PC-9 (cell line): ENCODE measurements at regions not wholly inside any gene's neighbourhood (a gene's known extent, or its start where the extent isn't known, plus 50 kb on each side); places are given as distances from the start of the nearest gene placed in this dataset.

Experiments used
- BruUV-seq: library from RNA; stranded (reverse); fragments of 400-500 nt; replicated peaks from 2 replicates; lab custom pipeline; 2021; lab: Mats Ljungman, UMichigan
- CTCF ChIA-PET: fragments of 300-600 bp; sonication (Branson Sonifier 250); formaldehyde crosslinking; loops from one replicate; lab custom pipeline; 2022; ENCODE audit warnings: antibody characterized with exemption; lab: Charles Lee
- POLR2A ChIA-PET: fragments of 300-600 bp; sonication (Branson Sonifier 250); formaldehyde crosslinking; loops from one replicate; lab custom pipeline; 2022; ENCODE audit warnings: antibody characterized with exemption; ENCODE audit not compliant: unreplicated experiment; lab: Charles Lee
- DNase-seq, 2 experiments: peaks; one replicate each; pipeline versions ENCODE4 v3.0.0 to v3.0.0-alpha.2; 2015 to 2022; ENCODE audit warnings: mixed read lengths in 1 of 2
- H2AFZ ChIP-seq: fragments of 200-600 bp; sonication (generic); 2 replicates; pipeline ENCODE4 v1.8.1; 2017; ENCODE audit warnings: antibody characterized with exemption
- H3F3A ChIP-seq: fragments of 200-600 bp; sonication (generic); 2 replicates; pipeline ENCODE4 v1.8.1; 2017; ENCODE audit warnings: antibody characterized with exemption, mild to moderate bottlenecking, low read depth; ENCODE audit not compliant: insufficient read depth
- H3K27ac ChIP-seq: fragments of 200-600 bp; sonication (generic); 2 replicates; pipeline ENCODE4 v1.6.1; 2016; ENCODE audit warnings: mixed run types
- H3K27me3 ChIP-seq: fragments of 200-600 bp; sonication (generic); 2 replicates; pipeline ENCODE4 v1.6.1; 2016; ENCODE audit warnings: low read depth, mixed run types; ENCODE audit not compliant: insufficient read depth
- H3K36me3 ChIP-seq: fragments of 200-600 bp; sonication (generic); 2 replicates; pipeline ENCODE4 v1.6.1; 2016; ENCODE audit warnings: low read depth, mixed run types
- H3K4me1 ChIP-seq: fragments of 200-600 bp; sonication (generic); replicated peaks from 2 replicates; pipeline ENCODE4 v1.6.1; 2016; ENCODE audit warnings: mixed run types; ENCODE audit not compliant: insufficient read depth
- H3K4me2 ChIP-seq: fragments of 200-600 bp; sonication (generic); 2 replicates; pipeline ENCODE4 v1.6.1; 2017; ENCODE audit warnings: mixed run types
- H3K4me3 ChIP-seq: fragments of 200-600 bp; sonication (generic); 2 replicates; pipeline ENCODE4 v1.6.1; 2016; ENCODE audit warnings: mixed run types
- H3K79me2 ChIP-seq: fragments of 200-600 bp; sonication (generic); 2 replicates; pipeline ENCODE4 v1.6.1; 2017; ENCODE audit warnings: low read depth, mixed run types
- H3K9me2 ChIP-seq: fragments of 200-600 bp; sonication (generic); 2 replicates; pipeline ENCODE4 v1.8.1; 2017; ENCODE audit warnings: mild to moderate bottlenecking; ENCODE audit not compliant: insufficient read depth
- H3K9me3 ChIP-seq: fragments of 200-600 bp; sonication (generic); 2 replicates; pipeline ENCODE4 v1.8.1; 2016; ENCODE audit warnings: low read depth; ENCODE audit not compliant: insufficient read depth
- H4K20me1 ChIP-seq: fragments of 200-600 bp; sonication (generic); 2 replicates; pipeline ENCODE4 v1.8.1; 2017; ENCODE audit not compliant: insufficient read depth
- EZH2 ChIP-seq: fragments of 200-600 bp; sonication (generic); IDR thresholded peaks from 2 replicates; pipeline ENCODE4 v1.8.0; 2017; ENCODE audit warnings: antibody characterized with exemption, low read depth
- intact Hi-C: fragments of 100-400 bp; cut with micrococcal nuclease; formaldehyde crosslinking; loops from one replicate; pipeline ENCODE4 v1.10.0; 2022; ENCODE audit not compliant: unreplicated experiment
- TF ChIP-seq, protein P1 (sequence below): fragments of 200-600 bp; sonication (generic); conservative IDR thresholded peaks from 2 replicates; pipeline ENCODE4 v1.6.1; 2017; ENCODE audit warnings: mixed run types, antibody characterized with exemption, mild to moderate bottlenecking, moderate library complexity

DNA sequence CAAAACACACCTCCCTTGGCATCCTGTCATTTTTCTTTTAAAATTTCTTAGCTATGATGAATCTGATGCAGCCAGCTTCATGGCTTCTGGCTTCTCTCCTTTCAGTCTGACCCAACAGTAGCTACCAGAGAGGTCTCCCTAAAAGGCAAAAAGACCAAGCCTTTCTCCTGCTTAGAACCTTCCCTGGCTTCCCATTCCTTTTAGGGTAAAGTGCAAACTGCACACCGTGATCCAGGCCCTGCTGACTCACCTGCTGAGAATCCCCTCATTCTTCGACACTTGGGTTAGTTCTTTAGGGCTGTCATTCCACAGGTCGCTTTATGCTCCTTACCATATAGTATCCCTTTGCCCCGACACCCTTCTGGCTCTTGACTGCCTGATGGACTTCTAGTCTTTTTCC lies 362.4 kb downstream of the MIAT start:
- peak overlapping the region; percentile 60 for H3K4me2 ChIP-seq
- intact Hi-C loops: no loop called here
- H3K27me3 ChIP-seq: no peaks in the 10 kb centered on the region
- DNase-seq: peak in 1 of 2 experiments; percentile 63
- H4K20me1 ChIP-seq: no peaks in the 10 kb centered on the region
- no peaks in the 10 kb centered on the region for H3K36me3 ChIP-seq
- H3K79me2 ChIP-seq: no peaks in the 10 kb centered on the region
- H3K4me1 ChIP-seq: peaks cover 21% of the 10 kb centered on the region
- no TSS peak for BruUV-seq
- TF ChIP-seq, protein P1, sequence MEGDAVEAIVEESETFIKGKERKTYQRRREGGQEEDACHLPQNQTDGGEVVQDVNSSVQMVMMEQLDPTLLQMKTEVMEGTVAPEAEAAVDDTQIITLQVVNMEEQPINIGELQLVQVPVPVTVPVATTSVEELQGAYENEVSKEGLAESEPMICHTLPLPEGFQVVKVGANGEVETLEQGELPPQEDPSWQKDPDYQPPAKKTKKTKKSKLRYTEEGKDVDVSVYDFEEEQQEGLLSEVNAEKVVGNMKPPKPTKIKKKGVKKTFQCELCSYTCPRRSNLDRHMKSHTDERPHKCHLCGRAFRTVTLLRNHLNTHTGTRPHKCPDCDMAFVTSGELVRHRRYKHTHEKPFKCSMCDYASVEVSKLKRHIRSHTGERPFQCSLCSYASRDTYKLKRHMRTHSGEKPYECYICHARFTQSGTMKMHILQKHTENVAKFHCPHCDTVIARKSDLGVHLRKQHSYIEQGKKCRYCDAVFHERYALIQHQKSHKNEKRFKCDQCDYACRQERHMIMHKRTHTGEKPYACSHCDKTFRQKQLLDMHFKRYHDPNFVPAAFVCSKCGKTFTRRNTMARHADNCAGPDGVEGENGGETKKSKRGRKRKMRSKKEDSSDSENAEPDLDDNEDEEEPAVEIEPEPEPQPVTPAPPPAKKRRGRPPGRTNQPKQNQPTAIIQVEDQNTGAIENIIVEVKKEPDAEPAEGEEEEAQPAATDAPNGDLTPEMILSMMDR: no peak
- TF ChIP-seq EZH2: no peak
- H3K9me2 ChIP-seq: no peaks in the 10 kb centered on the region
- no peak overlapping the region for H2AFZ ChIP-seq
- H3K4me3 ChIP-seq: no peak overlapping the region
- POLR2A ChIA-PET: no interaction called here
- H3K9me3 ChIP-seq: no peaks in the 10 kb centered on the region
- CTCF ChIA-PET: no interaction called here
- H3F3A ChIP-seq: no peaks in the 10 kb centered on the region
- H3K27ac ChIP-seq: peak overlapping the region; percentile 61

DNA sequence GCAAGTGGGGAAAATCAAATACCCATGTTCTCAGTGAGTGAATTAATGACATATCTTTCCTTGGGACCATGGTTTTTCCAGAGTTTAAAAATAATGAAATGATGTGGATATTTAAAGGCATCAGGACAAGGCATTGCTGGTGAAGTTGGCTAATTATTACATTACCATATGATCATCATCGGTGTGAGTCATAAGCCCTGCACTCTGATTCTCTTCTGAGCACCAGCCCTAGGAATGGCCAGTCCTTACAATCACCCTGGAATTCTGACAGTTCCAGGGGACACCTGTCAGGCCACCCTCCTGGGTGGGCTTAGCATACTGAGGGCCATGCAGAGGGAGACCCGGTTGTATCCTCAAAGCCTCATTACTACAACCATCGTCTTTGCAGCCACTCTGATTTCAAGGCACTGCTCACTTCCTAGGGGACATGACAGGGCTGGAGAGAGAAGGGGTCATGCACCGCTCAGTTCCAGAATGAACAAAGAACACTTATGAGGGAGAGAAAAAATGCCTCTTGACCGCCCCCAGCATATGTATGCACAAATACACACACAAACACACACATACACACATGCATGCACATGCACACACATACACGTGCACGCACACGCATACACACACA lies 365.0 kb downstream of the MIAT start:
- Histone ChIP-seq H3K79me2 (no peaks in the 10 kb centered on the region), H3K36me3 (no peaks in the 10 kb centered on the region), H3F3A (no peaks in the 10 kb centered on the region), H3K9me3 (no peaks in the 10 kb centered on the region), H4K20me1 (no peaks in the 10 kb centered on the region), H3K4me2 (no peak overlapping the region), H3K27me3 (no peaks in the 10 kb centered on the region), H3K4me3 (no peak overlapping the region), H3K4me1 (peaks cover 21% of the 10 kb centered on the region), H3K27ac (no peak overlapping the region), H3K9me2 (no peaks in the 10 kb centered on the region), H2AFZ (no peak overlapping the region)
- DNase-seq: no peak
- no TSS peak for BruUV-seq
- no peak for TF ChIP-seq EZH2
- TF ChIP-seq, protein P1: no peak
- ChIA-PET POLR2A (no interaction called here), CTCF (no interaction called here)
- intact Hi-C loops: no loop called here

DNA sequence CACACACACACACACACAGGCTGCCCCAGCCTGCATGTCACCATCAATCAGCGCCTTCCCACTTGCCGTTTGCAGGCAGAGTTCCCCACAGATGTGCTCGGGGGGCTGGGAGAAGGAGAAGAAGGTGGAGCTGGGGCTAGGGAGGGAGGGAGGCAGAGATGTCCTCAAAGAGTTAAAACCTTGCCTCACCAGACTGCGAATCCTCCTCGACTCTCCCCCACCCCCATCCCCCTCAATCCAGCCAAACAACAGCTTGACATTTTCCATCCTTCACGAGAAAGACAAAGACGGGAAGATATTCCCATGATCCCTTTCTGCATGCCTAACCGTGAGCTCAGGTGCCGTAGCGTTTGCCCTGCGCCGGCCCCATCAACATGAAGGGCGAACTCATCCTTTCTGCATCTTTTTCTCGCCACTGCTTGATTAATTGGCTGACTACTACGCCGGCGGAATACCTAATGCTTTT lies 365.5 kb downstream of the MIAT start:
- Histone ChIP-seq H3F3A (no peaks in the 10 kb centered on the region), H3K9me2 (no peaks in the 10 kb centered on the region), H3K27ac (no peak overlapping the region), H3K27me3 (no peaks in the 10 kb centered on the region), H3K36me3 (no peaks in the 10 kb centered on the region), H3K79me2 (no peaks in the 10 kb centered on the region), H4K20me1 (no peaks in the 10 kb centered on the region), H2AFZ (no peak overlapping the region), H3K4me3 (no peak overlapping the region), H3K4me1 (peaks cover 21% of the 10 kb centered on the region), H3K9me3 (no peaks in the 10 kb centered on the region), H3K4me2 (no peak overlapping the region)
- intact Hi-C loops: no loop called here
- CTCF ChIA-PET: no interaction called here
- no TSS peak for BruUV-seq
- no peak for DNase-seq
- POLR2A ChIA-PET: no interaction called here
- TF ChIP-seq, protein P1: no peak
- TF ChIP-seq EZH2: no peak
